ENCODE measurements at regions not wholly inside any gene's neighbourhood (a gene's known extent, or its start where the extent isn't known, plus 50 kb on each side); places are given as distances from the start of the nearest gene placed in this dataset.
"Not testable (repeated sequence)": the region's sequence is repeated elsewhere in the genome, so short reads cannot be mapped to it uniquely, and the experiment has no call there.

GRCh38 chr3:171978390-171978789 is 61.0 kb upstream of the FNDC3B start:
- H3K4me3 ChIP-seq (ENCODE audit: low read length in 2 of 2) = no peak overlapping the region
- no peaks in the 10 kb centered on the region for H3K27me3 ChIP-seq (ENCODE audit: control insufficient read depth in 2 of 2, insufficient read depth in 2 of 2, low read length in 2 of 2)
- H3K4me1 ChIP-seq (ENCODE audit: control insufficient read depth in 2 of 2, insufficient read depth in 2 of 2, low read length in 2 of 2) = no peaks in the 10 kb centered on the region
- H3K36me3 ChIP-seq (ENCODE audit: control insufficient read depth in 2 of 2, insufficient read depth in 2 of 2, low read length in 2 of 2) = no peaks in the 10 kb centered on the region
- H3K27ac ChIP-seq (ENCODE audit: low read depth in 2 of 2, low read length in 2 of 2) = no peak overlapping the region
- no peaks in the 10 kb centered on the region for H3K9me3 ChIP-seq (ENCODE audit: control insufficient read depth in 2 of 2, low read length in 2 of 2)
- H3K9ac ChIP-seq (ENCODE audit: low read depth in 1 of 2, low read length in 2 of 2) = no peak overlapping the region

DNA sequence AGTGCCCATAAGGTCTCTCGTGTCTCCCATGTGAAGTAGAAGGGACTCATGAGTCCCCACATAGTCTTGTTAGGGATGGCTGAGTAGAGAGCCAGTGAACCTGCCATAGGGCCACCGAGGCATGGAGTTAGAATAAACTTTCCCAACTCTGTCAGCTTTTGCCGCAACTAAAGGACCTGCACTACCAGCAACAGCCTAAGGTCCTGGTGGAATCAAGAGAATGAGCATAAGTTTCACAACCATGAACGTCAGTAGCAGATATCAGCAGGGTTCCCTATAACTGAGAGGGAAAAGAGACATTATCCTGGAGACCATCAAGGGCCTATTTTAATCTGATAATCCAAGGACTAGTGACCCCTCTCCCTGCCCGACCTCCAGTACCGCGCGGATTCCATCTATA is 60.3 kb upstream of the FNDC3B start:
- Histone ChIP-seq H3K4me3 (ENCODE audit: low read length in 2 of 2) (no peak overlapping the region), H3K9ac (ENCODE audit: low read depth in 1 of 2, low read length in 2 of 2) (no peak overlapping the region), H3K4me1 (ENCODE audit: control insufficient read depth in 2 of 2, insufficient read depth in 2 of 2, low read length in 2 of 2) (no peaks in the 10 kb centered on the region), H3K27ac (ENCODE audit: low read depth in 2 of 2, low read length in 2 of 2) (peak overlapping the region in 1 of 2 donors; percentile 4), H3K36me3 (ENCODE audit: control insufficient read depth in 2 of 2, insufficient read depth in 2 of 2, low read length in 2 of 2) (no peaks in the 10 kb centered on the region), H3K9me3 (ENCODE audit: control insufficient read depth in 2 of 2, low read length in 2 of 2) (no peaks in the 10 kb centered on the region), H3K27me3 (ENCODE audit: control insufficient read depth in 2 of 2, insufficient read depth in 2 of 2, low read length in 2 of 2) (no peaks in the 10 kb centered on the region)

DNA sequence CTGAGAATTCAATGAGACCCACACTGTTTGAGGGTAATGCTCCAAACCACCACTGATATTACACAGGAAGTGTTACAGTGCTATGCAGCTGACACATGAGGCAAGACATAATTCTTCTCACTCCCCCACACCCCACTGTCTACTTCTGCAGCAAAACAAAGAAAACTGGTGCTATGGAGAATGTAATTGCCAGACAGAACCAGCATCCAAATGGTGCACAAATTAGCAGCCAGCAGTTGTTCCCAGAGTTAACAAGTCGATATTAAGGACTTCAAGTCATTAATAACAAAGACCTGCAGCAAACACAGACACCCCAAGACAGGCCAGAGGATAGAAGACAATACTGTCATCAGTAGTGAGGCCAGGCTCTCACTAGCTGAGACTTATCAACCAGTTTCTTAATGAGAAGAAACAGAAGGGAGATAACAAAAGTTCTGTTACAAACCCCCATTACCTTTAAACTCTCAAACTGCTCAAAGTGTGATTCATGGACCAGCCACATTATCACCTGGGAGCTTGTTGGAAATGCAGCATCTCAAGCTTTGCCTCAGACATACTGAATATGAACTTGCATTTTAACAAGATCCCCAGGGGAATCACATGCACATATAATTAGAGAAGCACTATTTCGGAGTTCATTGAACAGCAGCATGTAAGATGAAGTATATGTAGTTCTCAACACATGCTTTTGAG is 58.7 kb upstream of the FNDC3B start:
- Histone ChIP-seq H3K27me3 (ENCODE audit: control insufficient read depth in 2 of 2, insufficient read depth in 2 of 2, low read length in 2 of 2) (no peaks in the 10 kb centered on the region), H3K4me3 (ENCODE audit: low read length in 2 of 2) (no peak overlapping the region), H3K36me3 (ENCODE audit: control insufficient read depth in 2 of 2, insufficient read depth in 2 of 2, low read length in 2 of 2) (no peaks in the 10 kb centered on the region), H3K4me1 (ENCODE audit: control insufficient read depth in 2 of 2, insufficient read depth in 2 of 2, low read length in 2 of 2) (no peaks in the 10 kb centered on the region), H3K9ac (ENCODE audit: low read depth in 1 of 2, low read length in 2 of 2) (no peak overlapping the region), H3K27ac (ENCODE audit: low read depth in 2 of 2, low read length in 2 of 2) (no peak overlapping the region), H3K9me3 (ENCODE audit: control insufficient read depth in 2 of 2, low read length in 2 of 2) (no peaks in the 10 kb centered on the region)

- Histone ChIP-seq H3K27ac (ENCODE audit: low read depth in 2 of 2, low read length in 2 of 2) (no peak overlapping the region), H3K9me3 (ENCODE audit: control insufficient read depth in 2 of 2, low read length in 2 of 2) (no peaks in the 10 kb centered on the region), H3K9ac (ENCODE audit: low read depth in 1 of 2, low read length in 2 of 2) (no peak overlapping the region), H3K4me3 (ENCODE audit: low read length in 2 of 2) (no peak overlapping the region), H3K36me3 (ENCODE audit: control insufficient read depth in 2 of 2, insufficient read depth in 2 of 2, low read length in 2 of 2) (no peaks in the 10 kb centered on the region), H3K27me3 (ENCODE audit: control insufficient read depth in 2 of 2, insufficient read depth in 2 of 2, low read length in 2 of 2) (no peaks in the 10 kb centered on the region), H3K4me1 (ENCODE audit: control insufficient read depth in 2 of 2, insufficient read depth in 2 of 2, low read length in 2 of 2) (no peaks in the 10 kb centered on the region)
Observed at GRCh38 chr3:171981271-171981605, 58.1 kb upstream of the FNDC3B start.

DNA sequence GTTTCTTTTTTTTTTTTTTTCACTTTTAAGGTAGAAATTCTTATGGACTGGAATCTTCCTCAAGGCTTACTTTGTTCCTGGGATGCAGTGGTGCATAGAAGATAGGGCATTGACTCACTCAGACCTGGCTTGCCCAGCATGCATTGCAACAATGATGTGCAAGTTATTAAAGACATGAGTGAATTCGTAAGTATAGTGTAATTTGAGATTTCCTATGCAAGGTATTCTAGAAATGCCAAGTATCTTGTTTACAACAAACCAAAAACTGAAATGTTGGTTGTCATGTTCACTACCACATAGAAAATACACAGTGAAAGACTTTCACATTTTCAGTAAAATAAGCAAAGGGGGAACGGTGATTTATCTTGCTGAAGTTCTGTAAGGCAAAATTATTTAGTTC is 56.5 kb upstream of the FNDC3B start:
- Histone ChIP-seq H3K4me3 (ENCODE audit: low read length in 2 of 2) (no peak overlapping the region), H3K36me3 (ENCODE audit: control insufficient read depth in 2 of 2, insufficient read depth in 2 of 2, low read length in 2 of 2) (no peaks in the 10 kb centered on the region), H3K4me1 (ENCODE audit: control insufficient read depth in 2 of 2, insufficient read depth in 2 of 2, low read length in 2 of 2) (no peaks in the 10 kb centered on the region)

GRCh38 chr3:171983685-171984084 is 55.7 kb upstream of the FNDC3B start:
- not testable (repeated sequence) for H3K4me1 ChIP-seq (ENCODE audit: control insufficient read depth in 2 of 2, insufficient read depth in 2 of 2, low read length in 2 of 2)

More for the DNA sequence above, 56.5 kb upstream of the FNDC3B start:
- no peaks in the 10 kb centered on the region for H3K9me3 ChIP-seq (ENCODE audit: control insufficient read depth in 2 of 2, low read length in 2 of 2)
- no peak overlapping the region for H3K9ac ChIP-seq (ENCODE audit: low read depth in 1 of 2, low read length in 2 of 2)
- H3K27ac ChIP-seq (ENCODE audit: low read depth in 2 of 2, low read length in 2 of 2) = no peak overlapping the region
- H3K27me3 ChIP-seq (ENCODE audit: control insufficient read depth in 2 of 2, insufficient read depth in 2 of 2, low read length in 2 of 2) = no peaks in the 10 kb centered on the region

GRCh38 chr3:171984883-171985282 is 54.5 kb upstream of the FNDC3B start:
- no peak overlapping the region for H3K27ac ChIP-seq (ENCODE audit: low read depth in 2 of 2, low read length in 2 of 2)

More at GRCh38 chr3:171983685-171984084, 55.7 kb upstream of the FNDC3B start:
- H3K9ac ChIP-seq (ENCODE audit: low read depth in 1 of 2, low read length in 2 of 2); H3K27ac ChIP-seq (ENCODE audit: low read depth in 2 of 2, low read length in 2 of 2); H3K27me3 ChIP-seq (ENCODE audit: control insufficient read depth in 2 of 2, insufficient read depth in 2 of 2, low read length in 2 of 2); H3K36me3 ChIP-seq (ENCODE audit: control insufficient read depth in 2 of 2, insufficient read depth in 2 of 2, low read length in 2 of 2); H3K4me3 ChIP-seq (ENCODE audit: low read length in 2 of 2); H3K9me3 ChIP-seq (ENCODE audit: control insufficient read depth in 2 of 2, low read length in 2 of 2): not testable (repeated sequence)

DNA sequence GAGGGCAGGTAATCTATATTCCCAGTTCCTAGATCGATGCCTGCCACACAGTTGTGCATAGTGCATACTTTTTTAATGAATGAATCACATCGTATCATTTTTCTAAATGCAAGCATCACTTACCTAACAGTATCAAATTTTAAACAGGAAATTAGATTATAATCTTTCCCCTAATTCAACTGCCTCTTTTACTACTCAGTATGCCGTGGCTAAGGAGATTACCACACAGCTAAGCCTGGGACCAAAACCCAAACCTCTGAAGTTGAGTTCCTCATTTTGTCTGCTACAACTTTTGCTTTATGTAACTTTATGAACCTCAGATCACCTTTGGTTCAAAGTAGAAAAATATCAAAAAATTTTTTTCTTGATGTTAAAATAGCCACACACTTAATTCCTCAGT is 53.2 kb upstream of the FNDC3B start:
- Histone ChIP-seq H3K4me3 (ENCODE audit: low read length in 2 of 2) (no peak overlapping the region), H3K9me3 (ENCODE audit: control insufficient read depth in 2 of 2, low read length in 2 of 2) (no peaks in the 10 kb centered on the region), H3K27ac (ENCODE audit: low read depth in 2 of 2, low read length in 2 of 2) (no peak overlapping the region), H3K4me1 (ENCODE audit: control insufficient read depth in 2 of 2, insufficient read depth in 2 of 2, low read length in 2 of 2) (no peaks in the 10 kb centered on the region), H3K27me3 (ENCODE audit: control insufficient read depth in 2 of 2, insufficient read depth in 2 of 2, low read length in 2 of 2) (no peaks in the 10 kb centered on the region), H3K36me3 (ENCODE audit: control insufficient read depth in 2 of 2, insufficient read depth in 2 of 2, low read length in 2 of 2) (no peaks in the 10 kb centered on the region), H3K9ac (ENCODE audit: low read depth in 1 of 2, low read length in 2 of 2) (no peak overlapping the region)

More at GRCh38 chr3:171984883-171985282, 54.5 kb upstream of the FNDC3B start:
- Histone ChIP-seq H3K4me3 (ENCODE audit: low read length in 2 of 2) (no peak overlapping the region), H3K4me1 (ENCODE audit: control insufficient read depth in 2 of 2, insufficient read depth in 2 of 2, low read length in 2 of 2) (no peaks in the 10 kb centered on the region), H3K9ac (ENCODE audit: low read depth in 1 of 2, low read length in 2 of 2) (no peak overlapping the region), H3K27me3 (ENCODE audit: control insufficient read depth in 2 of 2, insufficient read depth in 2 of 2, low read length in 2 of 2) (no peaks in the 10 kb centered on the region), H3K36me3 (ENCODE audit: control insufficient read depth in 2 of 2, insufficient read depth in 2 of 2, low read length in 2 of 2) (no peaks in the 10 kb centered on the region), H3K9me3 (ENCODE audit: control insufficient read depth in 2 of 2, low read length in 2 of 2) (no peaks in the 10 kb centered on the region)

GRCh38 chr3:171986757-171987518 is 52.4 kb upstream of the FNDC3B start:
- Histone ChIP-seq H3K4me3 (ENCODE audit: low read length in 2 of 2) (no peak overlapping the region), H3K9ac (ENCODE audit: low read depth in 1 of 2, low read length in 2 of 2) (no peak overlapping the region), H3K9me3 (ENCODE audit: control insufficient read depth in 2 of 2, low read length in 2 of 2) (no peaks in the 10 kb centered on the region), H3K4me1 (ENCODE audit: control insufficient read depth in 2 of 2, insufficient read depth in 2 of 2, low read length in 2 of 2) (no peaks in the 10 kb centered on the region), H3K27me3 (ENCODE audit: control insufficient read depth in 2 of 2, insufficient read depth in 2 of 2, low read length in 2 of 2) (no peaks in the 10 kb centered on the region), H3K36me3 (ENCODE audit: control insufficient read depth in 2 of 2, insufficient read depth in 2 of 2, low read length in 2 of 2) (no peaks in the 10 kb centered on the region), H3K27ac (ENCODE audit: low read depth in 2 of 2, low read length in 2 of 2) (no peak overlapping the region)
